CD4-positive, alpha-beta T cell (primary cell): ENCODE measurements at regions not wholly inside any gene's neighbourhood (a gene's known extent, or its start where the extent isn't known, plus 50 kb on each side); places are given as distances from the start of the nearest gene placed in this dataset.

ENCODE experiments used
- ATAC-seq: fragments of 200-7000 bp; cut with Tn5 transposase; one replicate; pipeline ENCODE4 v1.10.0; 2022; ENCODE audit warnings: mild to moderate bottlenecking; ENCODE audit not compliant: poor library complexity
- CTCF ChIA-PET: fragments of 350-600 bp; sonication (Branson Sonifier 250); formaldehyde crosslinking; loops from one replicate; lab custom pipeline; 2021; ENCODE audit warnings: antibody characterized with exemption, inconsistent platforms; lab: Charles Lee
- POLR2A ChIA-PET: fragments of 350-600 bp; sonication (Branson Sonifier 250); formaldehyde crosslinking; loops from one replicate; lab custom pipeline; 2021; ENCODE audit warnings: antibody characterized with exemption, inconsistent platforms; lab: Charles Lee
- DNase-seq, 14 experiments: peaks; one replicate each; pipeline ENCODE4 v3.0.0-alpha.2; 2013 to 2020; ENCODE audit warnings: mixed read lengths in 2 of 14
- H3K27ac ChIP-seq, 2 donors: one replicate each; pipeline versions ENCODE4 v1.5.1 to v1.7.0; 2013; ENCODE audit warnings: low read length in 2 of 2, low read depth in 1 of 2, mild to moderate bottlenecking in 1 of 2
- H3K27me3 ChIP-seq, 2 experiments: 1 replicate in 1 of 2; 2 replicates in 1 of 2; pipeline versions ENCODE4 v1.6.1 to v1.7.0; 2013; ENCODE audit warnings: low read length in 2 of 2, control low read depth in 1 of 2, mild to moderate bottlenecking in 1 of 2, moderate library complexity in 1 of 2; ENCODE audit not compliant: insufficient read depth in 2 of 2, control insufficient read depth in 1 of 2
- H3K36me3 ChIP-seq: one replicate; pipeline ENCODE4 v1.6.1; 2013; ENCODE audit warnings: low read length, control low read depth; ENCODE audit not compliant: insufficient read depth
- H3K4me1 ChIP-seq: one replicate; pipeline ENCODE4 v1.6.1; 2013; ENCODE audit warnings: low read length, control low read depth; ENCODE audit not compliant: insufficient read depth
- H3K4me3 ChIP-seq: one replicate; pipeline ENCODE4 v1.5.1; 2013; ENCODE audit warnings: mild to moderate bottlenecking, low read length, moderate library complexity
- H3K9me3 ChIP-seq, 2 experiments: 1 replicate in 1 of 2; 2 replicates in 1 of 2; pipeline versions ENCODE4 v1.6.1 to v1.7.0; 2013; ENCODE audit warnings: low read length in 2 of 2, mild to moderate bottlenecking in 2 of 2, control low read depth in 1 of 2, moderate library complexity in 1 of 2; ENCODE audit not compliant: control insufficient read depth in 1 of 2, insufficient read depth in 1 of 2
- H3K27ac Mint-ChIP-seq: one replicate; pipeline ENCODE4 v1.8.0; 2020; ENCODE audit warnings: mixed read lengths
- H3K27me3 Mint-ChIP-seq: one replicate; pipeline ENCODE4 v1.8.0; 2021; ENCODE audit warnings: mixed read lengths
- H3K36me3 Mint-ChIP-seq: one replicate; pipeline ENCODE4 v1.8.0; 2021; ENCODE audit warnings: low read depth, mixed read lengths
- H3K4me1 Mint-ChIP-seq: one replicate; pipeline ENCODE4 v1.8.0; 2021; ENCODE audit warnings: low read depth, mixed read lengths
- H3K4me3 Mint-ChIP-seq: one replicate; pipeline ENCODE4 v1.8.0; 2020; ENCODE audit warnings: mild to moderate bottlenecking, mixed read lengths
- H3K9me3 Mint-ChIP-seq: one replicate; pipeline ENCODE4 v1.8.0; 2020; ENCODE audit warnings: mixed read lengths
- CTCF ChIP-seq: fragments of 200-600 bp; IDR thresholded peaks from one replicate; pipeline ENCODE4 v1.8.0; 2022; ENCODE audit warnings: antibody characterized with exemption, mild to moderate bottlenecking
- intact Hi-C, 2 experiments: fragments of 100-400 bp; cut with DNase I in 1 of 2; cut with micrococcal nuclease in 1 of 2; formaldehyde crosslinking; loops; one replicate each; pipeline versions ENCODE4 v1.15.1 to v1.9.0; 2023 to 2025; cut with DNase I, micrococcal nuclease

- ATAC-seq (no peak), DNase-seq (no peak)
- no peak for TF ChIP-seq CTCF
- Histone ChIP-seq H3K27me3 (no peaks in the 10 kb centered on the region), H3K4me3 (no peak overlapping the region), H3K36me3 (no peaks in the 10 kb centered on the region), H3K4me1 (no peaks in the 10 kb centered on the region), H3K9me3 (no peaks in the 10 kb centered on the region), H3K27ac (no peak overlapping the region)
- Mint-ChIP-seq H3K9me3 (no peaks in the 10 kb centered on the region), H3K4me1 (peaks cover 23% of the 10 kb centered on the region), H3K27me3 (no peaks in the 10 kb centered on the region), H3K4me3 (no peak overlapping the region), H3K27ac (no peak overlapping the region), H3K36me3 (no peaks in the 10 kb centered on the region)
- ChIA-PET CTCF (no interaction called here), POLR2A (interaction anchor here (0.8 kb wide), 1 partner anchor 211 kb away, joined by 4 read pairs; no protein-coding TSS in a partner anchor)
- intact Hi-C loops: no loop called here
These were observed 108.5 kb upstream of the HIVEP1 start for GRCh38 chr6:11903645-11904044.

- no peak overlapping the region for H3K4me3 Mint-ChIP-seq
These were observed 109.6 kb upstream of the HIVEP1 start for GRCh38 chr6:11902527-11902926.

GRCh38 chr6:11900662-11901598 lies 111.2 kb upstream of the HIVEP1 start:
- Histone ChIP-seq H3K4me1 (no peaks in the 10 kb centered on the region), H3K9me3 (no peaks in the 10 kb centered on the region), H3K4me3 (no peak overlapping the region), H3K27me3 (no peaks in the 10 kb centered on the region), H3K36me3 (no peaks in the 10 kb centered on the region), H3K27ac (no peak overlapping the region)
- ATAC-seq: peak; percentile 70
- Mint-ChIP-seq H3K9me3 (no peaks in the 10 kb centered on the region), H3K4me3 (peak overlapping the region; percentile 73), H3K4me1 (peaks cover 23% of the 10 kb centered on the region), H3K27me3 (no peaks in the 10 kb centered on the region), H3K27ac (peak overlapping the region; percentile 50), H3K36me3 (no peaks in the 10 kb centered on the region)
- intact Hi-C loops: loop anchor here in 1 of 2 experiments (2.0 kb wide), 1 partner anchor 108 kb away; no protein-coding TSS in a partner anchor
- DNase-seq: peak in 4 of 14 experiments; percentile 15 to 43 (median 23)
- POLR2A ChIA-PET: interaction anchor here (1.0 to 1.3 kb wide), 2 partner anchors 108 to 111 kb away, joined by 5 read pairs; partner anchors contain the start of gene HIVEP1
- CTCF ChIA-PET: interaction anchor here (0.6 kb wide), 1 partner anchor 140 kb away, joined by 3 read pairs; no protein-coding TSS in a partner anchor
- no peak for TF ChIP-seq CTCF

More at GRCh38 chr6:11902527-11902926, 109.6 kb upstream of the HIVEP1 start:
- no peak for TF ChIP-seq CTCF
- Histone ChIP-seq H3K4me3 (no peak overlapping the region), H3K36me3 (no peaks in the 10 kb centered on the region), H3K9me3 (no peaks in the 10 kb centered on the region), H3K27me3 (no peaks in the 10 kb centered on the region), H3K27ac (no peak overlapping the region), H3K4me1 (no peaks in the 10 kb centered on the region)
- Mint-ChIP-seq H3K36me3 (no peaks in the 10 kb centered on the region), H3K9me3 (no peaks in the 10 kb centered on the region), H3K27me3 (no peaks in the 10 kb centered on the region), H3K27ac (no peak overlapping the region), H3K4me1 (peaks cover 23% of the 10 kb centered on the region)
- DNase-seq (no peak), ATAC-seq (no peak)
- ChIA-PET CTCF (no interaction called here), POLR2A (no interaction called here)
- intact Hi-C loops: no loop called here
